HepG2 (cell line): ENCODE measurements at regions not wholly inside any gene's neighbourhood (a gene's known extent, or its start where the extent isn't known, plus 50 kb on each side); places are given as distances from the start of the nearest gene placed in this dataset.

ENCODE experiments used
- ATAC-seq: fragments of 200-7000 bp; cut with Tn5 transposase; 3 replicates; pipeline ENCODE4 v1.9.1; 2020; ENCODE audit warnings: mild to moderate bottlenecking, moderate library complexity
- BruUV-seq: library from RNA; stranded (reverse); fragments of 400-500 nt; replicated peaks from 2 replicates; lab custom pipeline; 2021; lab: Mats Ljungman, UMichigan
- CTCF ChIA-PET: fragments of 300-600 bp; formaldehyde crosslinking; extraction: SDS; loops from one replicate; lab custom pipeline; 2021; ENCODE audit warnings: low total read pairs, inconsistent platforms, low intra/inter-chr PET ratio; lab: Yijun Ruan, JAX
- POLR2A ChIA-PET: fragments of 350-600 bp; sonication (Branson Sonifier 250); formaldehyde crosslinking; loops from one replicate; lab custom pipeline; 2020; ENCODE audit warnings: antibody characterized with exemption, inconsistent platforms; lab: Yijun Ruan, JAX
- DNase-seq: peaks from one replicate; pipeline ENCODE4 v3.0.0-alpha.2; 2015; ENCODE audit warnings: low spot score
- FAIRE-seq: peaks from 3 replicates; lab custom pipeline; 2011; peaks lifted over from hg19 to GRCh38; lab: Jason Lieb, UNC
- H2AFZ ChIP-seq: one replicate; pipeline ENCODE4 v1.6.1; 2011; ENCODE audit warnings: low read length, inconsistent platforms
- H3K27ac ChIP-seq: fragments of 300-600 bp; 3 replicates; pipeline ENCODE4 v1.8.0; 2011; ENCODE audit warnings: mixed run types, mild to moderate bottlenecking, mixed read lengths, low read length, inconsistent platforms; ENCODE audit not compliant: insufficient read depth; ENCODE audit errors: extremely low read length
- H3K27me3 ChIP-seq, 2 experiments: fragments of 200-600 bp in 1 of 2; 2 replicates in 1 of 2; 3 replicates in 1 of 2; pipeline versions ENCODE4 v1.6.0 to v1.8.0; 2011; ENCODE audit warnings: low read length in 2 of 2, mild to moderate bottlenecking in 2 of 2, moderate library complexity in 2 of 2, inconsistent platforms in 1 of 2; ENCODE audit not compliant: insufficient read depth in 2 of 2, control insufficient read depth in 1 of 2
- H3K36me3 ChIP-seq, 2 experiments: fragments of 200-600 bp in 1 of 2; replicated peaks in 1 of 2; 2 replicates in 1 of 2; 3 replicates in 1 of 2; pipeline versions ENCODE4 v1.5.1 to v1.8.0; 2011; ENCODE audit warnings: low read length in 2 of 2, inconsistent platforms in 1 of 2; ENCODE audit not compliant: insufficient read depth in 2 of 2, control insufficient read depth in 1 of 2
- H3K4me1 ChIP-seq: 2 replicates; pipeline ENCODE4 v1.5.1; 2012; ENCODE audit warnings: low read length, inconsistent platforms; ENCODE audit not compliant: insufficient read depth
- H3K4me2 ChIP-seq: 2 replicates; pipeline ENCODE4 v1.6.0; 2011; ENCODE audit warnings: low read depth, low read length, inconsistent platforms
- H3K4me3 ChIP-seq, 3 experiments: fragments of 200-600 bp in 1 of 3; sonication (generic), shearing (Covaris generic) in 1 of 3; replicated peaks in 1 of 3; 2 replicates each; pipeline ENCODE4 v1.5.1; 2011 to 2016; ENCODE audit warnings: low read length in 3 of 3, inconsistent platforms in 2 of 3, low read depth in 2 of 3, mild to moderate bottlenecking in 2 of 3, control low read depth in 1 of 3, mixed read lengths in 1 of 3; ENCODE audit not compliant: insufficient read depth in 1 of 3
- H3K79me2 ChIP-seq: one replicate; pipeline ENCODE4 v1.6.1; 2011; ENCODE audit warnings: low read length, inconsistent platforms; ENCODE audit not compliant: insufficient read depth
- H3K9ac ChIP-seq: 2 replicates; pipeline ENCODE4 v1.6.0; 2011; ENCODE audit warnings: mild to moderate bottlenecking, low read depth, low read length, inconsistent platforms; ENCODE audit not compliant: insufficient read depth
- H3K9me3 ChIP-seq: 2 replicates; pipeline ENCODE4 v1.5.1; 2012; ENCODE audit warnings: mild to moderate bottlenecking, low read length
- H4K20me1 ChIP-seq: 2 replicates; pipeline ENCODE4 v1.6.0; 2011; ENCODE audit warnings: inconsistent platforms, mild to moderate bottlenecking, low read length, moderate library complexity; ENCODE audit not compliant: insufficient read depth
- CENPX ChIP-seq: sonication (generic); formaldehyde crosslinking; IDR thresholded peaks from 2 replicates; pipeline ENCODE4 v1.9.0; 2021; ENCODE audit warnings: mild to moderate bottlenecking, missing genetic modification reagents, moderate library complexity
- GMEB1 ChIP-seq: sonication (generic); formaldehyde crosslinking; IDR thresholded peaks from 2 replicates; pipeline ENCODE4 v1.5.1; 2020; ENCODE audit warnings: missing genetic modification reagents, mild to moderate bottlenecking, borderline replicate concordance
- HCFC1 ChIP-seq: fragments of 150-350 bp; IDR thresholded peaks from 2 replicates; pipeline ENCODE4 v1.6.1; 2014; ENCODE audit warnings: low read depth, low read length
- IRF2 ChIP-seq: IDR thresholded peaks from 2 replicates; pipeline ENCODE4 v1.6.1; 2018; ENCODE audit warnings: missing genetic modification reagents, missing compliant biosample characterization
- KDM3A ChIP-seq: IDR thresholded peaks from 2 replicates; pipeline ENCODE4 v1.6.1; 2018; ENCODE audit warnings: low read depth, missing compliant biosample characterization
- NR2F6 ChIP-seq, 2 experiments: IDR thresholded peaks; 2 replicates each; pipeline ENCODE4 v1.6.1; 2016; ENCODE audit warnings: antibody characterized with exemption in 1 of 2, mild to moderate bottlenecking in 1 of 2
- PLRG1 ChIP-seq: fragments of 450-650 bp; conservative IDR thresholded peaks from 2 replicates; pipeline ENCODE4 v1.6.1; 2016
- SMARCE1 ChIP-seq: fragments of 450-650 bp; IDR thresholded peaks from 2 replicates; pipeline ENCODE4 v1.6.1; 2017; ENCODE audit warnings: borderline replicate concordance
- STAG1 ChIP-seq: sonication (generic); formaldehyde crosslinking; IDR thresholded peaks from 2 replicates; pipeline ENCODE4 v1.4.0; 2020; ENCODE audit warnings: missing genetic modification reagents
- ZNF10 ChIP-seq: sonication (generic); formaldehyde crosslinking; IDR thresholded peaks from 2 replicates; pipeline ENCODE4 v1.4.0; 2020; ENCODE audit warnings: mild to moderate bottlenecking, low read depth, missing genetic modification reagents, borderline replicate concordance
- ZNF225 ChIP-seq: sonication (generic); formaldehyde crosslinking; IDR thresholded peaks from 2 replicates; pipeline ENCODE4 v1.4.0; 2020; ENCODE audit warnings: mild to moderate bottlenecking, missing genetic modification reagents
- ZNF382 ChIP-seq: sonication (generic); formaldehyde crosslinking; IDR thresholded peaks from 2 replicates; pipeline ENCODE4 v1.5.0; 2020; ENCODE audit warnings: missing genetic modification reagents, mild to moderate bottlenecking, borderline replicate concordance
- ZNF549 ChIP-seq: sonication (generic); formaldehyde crosslinking; IDR thresholded peaks from 2 replicates; pipeline ENCODE4 v1.5.0; 2020; ENCODE audit warnings: missing genetic modification reagents
- ZSCAN31 ChIP-seq: sonication (generic); formaldehyde crosslinking; IDR thresholded peaks from 2 replicates; pipeline ENCODE4 v1.5.0; 2020; ENCODE audit warnings: low read depth, mild to moderate bottlenecking, missing genetic modification reagents
- WGBS: methylation state at CpG from one replicate; pipeline ENCODE4 v1.1.6; 2017; ENCODE audit warnings: low lambda C conversion rate; 5-methylcytosine and 5-hydroxymethylcytosine counted together
- in situ Hi-C: cut with HindIII; loops from 2 replicates; pipeline ENCODE4 v1.10.0; 2017; ENCODE audit warnings: low pct_unique_long_range_greater_than_20kb; ENCODE audit not compliant: extremely low pct_ligation_motif_present
- intact Hi-C: fragments of 100-400 bp; cut with micrococcal nuclease; formaldehyde crosslinking; loops from one replicate; pipeline ENCODE4 v1.10.0; 2022; ENCODE audit not compliant: unreplicated experiment

- H3K4me1 ChIP-seq = no peaks in the 10 kb centered on the region
- H3K4me2 ChIP-seq = no peak overlapping the region
- no peak for DNase-seq
- H3K9ac ChIP-seq = no peak overlapping the region
- intact Hi-C loops (no loop called here), in situ Hi-C loops (no loop called here)
- TF ChIP-seq ZSCAN31 (peak; percentile 66; the same call in 1 of the 2 replicates), GMEB1 (CRISPR knock-in tag) (no peak)
- no peak overlapping the region for H3K27ac ChIP-seq
- H4K20me1 ChIP-seq = no peaks in the 10 kb centered on the region
- no TSS peak for BruUV-seq
- WGBS = 50% methylated on average over 10 of the region's 10 CpGs
- ATAC-seq = no peak
- no peaks in the 10 kb centered on the region for H3K27me3 ChIP-seq
- FAIRE-seq = no peak
- H3K79me2 ChIP-seq = no peaks in the 10 kb centered on the region
- H2AFZ ChIP-seq = no peak overlapping the region
- ChIA-PET POLR2A (no interaction called here), CTCF (no interaction called here)
- H3K9me3 ChIP-seq = no peaks in the 10 kb centered on the region
- no peak overlapping the region for H3K4me3 ChIP-seq
- no peaks in the 10 kb centered on the region for H3K36me3 ChIP-seq
These were observed 152.4 kb downstream of the LEPR start for GRCh38 chr1:65572701-65573421.

GRCh38 chr1:65577278-65577677, 156.8 kb downstream of the LEPR start:
- no peak overlapping the region for H3K27ac ChIP-seq
- BruUV-seq = no TSS peak
- no peak overlapping the region for H3K9ac ChIP-seq
- no peak overlapping the region for H3K4me3 ChIP-seq
- DNase-seq (no peak), ATAC-seq (no peak)
- H3K4me2 ChIP-seq = no peak overlapping the region
- H3K27me3 ChIP-seq = no peaks in the 10 kb centered on the region
- H3K36me3 ChIP-seq = no peaks in the 10 kb centered on the region
- no peaks in the 10 kb centered on the region for H3K9me3 ChIP-seq
- POLR2A ChIA-PET = no interaction called here
- in situ Hi-C loops = no loop called here
- no peaks in the 10 kb centered on the region for H4K20me1 ChIP-seq
- no peak overlapping the region for H2AFZ ChIP-seq
- no peaks in the 10 kb centered on the region for H3K4me1 ChIP-seq
- TF ChIP-seq HCFC1 = no peak
- no peak for TF ChIP-seq KDM3A
- TF ChIP-seq IRF2 (CRISPR knock-in tag) = no peak
- no peak for TF ChIP-seq ZNF549 (CRISPR knock-in tag)
- no peak for TF ChIP-seq SMARCE1
- no peak for TF ChIP-seq NR2F6 (IDR thresholded peaks at IDR 0.05)
- TF ChIP-seq NR2F6 (CRISPR knock-in tag; IDR thresholded peaks at IDR 0.05) = no peak
- TF ChIP-seq CENPX (CRISPR knock-in tag) = no peak
- TF ChIP-seq ZNF10 (CRISPR knock-in tag) = no peak
- TF ChIP-seq ZNF225 (CRISPR knock-in tag) = no peak
- no peak for TF ChIP-seq PLRG1
- no peak for TF ChIP-seq ZNF382 (CRISPR knock-in tag)
- no peak for TF ChIP-seq STAG1 (CRISPR knock-in tag)
- TF ChIP-seq, all 625 proteins: peak for 0
- H3K79me2 ChIP-seq = no peaks in the 10 kb centered on the region
- FAIRE-seq = no peak
- WGBS = 31% methylated on average over 4 of the region's 4 CpGs
- CTCF ChIA-PET = no interaction called here
- intact Hi-C loops = no loop called here
